NCI-H524 (cell line): ENCODE measurements at regions not wholly inside any gene's neighbourhood (a gene's known extent, or its start where the extent isn't known, plus 50 kb on each side); places are given as distances from the start of the nearest gene placed in this dataset.
A peak's percentile ranks its signal among the peaks of the same experiment; 100 is the strongest.
"Not testable (repeated sequence)": the region's sequence is repeated elsewhere in the genome, so short reads cannot be mapped to it uniquely, and the experiment has no call there.

Source experiments
- DNase-seq, 2 experiments: peaks; one replicate each; lab custom pipeline; 2025; lab: John Stamatoyannopoulos, UW

GRCh38 chrX:21219208-21219607, 155.0 kb upstream of the CNKSR2 start:
- not testable (repeated sequence) for DNase-seq

DNA sequence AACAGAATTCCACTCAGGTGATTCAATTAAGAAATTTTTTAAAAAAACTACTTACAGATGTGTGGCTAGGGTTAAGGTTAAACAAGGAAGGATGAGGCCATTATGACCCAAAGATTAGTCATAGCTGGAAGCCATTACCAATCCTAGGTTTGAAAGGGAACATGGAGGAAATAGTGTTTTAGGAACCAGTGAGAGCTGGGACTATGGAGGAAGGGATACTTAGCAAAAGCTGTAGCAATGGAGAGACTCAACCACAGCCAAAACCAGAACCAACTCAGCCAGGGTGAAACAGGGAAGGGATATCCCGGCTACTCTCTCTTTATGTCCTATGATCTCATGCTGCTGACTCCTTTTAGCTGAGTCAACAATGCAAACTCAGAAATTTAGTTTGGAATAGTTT, 148.6 kb upstream of the CNKSR2 start:
- DNase-seq: no peak

DNA sequence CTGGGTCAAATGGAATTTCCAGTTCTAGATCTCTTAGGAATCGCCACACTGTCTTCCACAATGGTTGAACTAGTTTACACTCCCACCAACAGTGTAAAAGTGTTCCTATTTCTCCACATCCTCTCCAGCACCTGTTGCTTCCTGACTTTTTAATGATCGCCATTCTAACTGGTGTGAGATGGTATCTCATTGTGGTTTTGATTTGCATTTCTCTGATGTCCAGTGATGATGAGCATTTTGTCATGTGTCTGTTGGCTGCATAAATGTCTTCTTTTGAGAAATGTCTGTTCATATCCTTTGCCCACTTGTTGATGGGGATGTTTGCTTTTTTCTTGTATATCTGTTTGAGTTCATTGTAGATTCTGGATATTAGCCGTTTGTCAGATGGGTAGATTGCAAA, 145.2 kb upstream of the CNKSR2 start:
- DNase-seq: not testable (repeated sequence)

GRCh38 chrX:21255032-21255618, 119.1 kb upstream of the CNKSR2 start:
- DNase-seq: peak in 1 of 2 experiments; percentile 18

DNA sequence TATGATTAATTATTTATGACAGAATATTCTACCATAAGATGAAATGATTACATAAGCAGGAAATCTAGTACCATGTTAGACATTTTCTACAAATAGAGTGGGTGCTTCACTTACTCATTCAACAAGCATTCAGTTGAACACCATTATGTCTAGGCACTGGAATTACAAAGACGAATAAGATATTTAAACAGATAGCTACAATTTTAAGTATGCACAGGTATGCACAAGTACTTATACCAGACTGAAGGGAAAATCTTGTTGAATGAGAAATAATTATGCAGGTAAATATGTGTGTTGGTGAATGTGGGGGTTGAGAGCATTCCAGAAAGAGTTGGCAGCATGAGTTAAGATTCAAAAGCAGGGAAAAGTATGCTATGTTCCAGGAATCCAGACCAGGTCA, 107.3 kb upstream of the CNKSR2 start:
- DNase-seq: no peak

DNA sequence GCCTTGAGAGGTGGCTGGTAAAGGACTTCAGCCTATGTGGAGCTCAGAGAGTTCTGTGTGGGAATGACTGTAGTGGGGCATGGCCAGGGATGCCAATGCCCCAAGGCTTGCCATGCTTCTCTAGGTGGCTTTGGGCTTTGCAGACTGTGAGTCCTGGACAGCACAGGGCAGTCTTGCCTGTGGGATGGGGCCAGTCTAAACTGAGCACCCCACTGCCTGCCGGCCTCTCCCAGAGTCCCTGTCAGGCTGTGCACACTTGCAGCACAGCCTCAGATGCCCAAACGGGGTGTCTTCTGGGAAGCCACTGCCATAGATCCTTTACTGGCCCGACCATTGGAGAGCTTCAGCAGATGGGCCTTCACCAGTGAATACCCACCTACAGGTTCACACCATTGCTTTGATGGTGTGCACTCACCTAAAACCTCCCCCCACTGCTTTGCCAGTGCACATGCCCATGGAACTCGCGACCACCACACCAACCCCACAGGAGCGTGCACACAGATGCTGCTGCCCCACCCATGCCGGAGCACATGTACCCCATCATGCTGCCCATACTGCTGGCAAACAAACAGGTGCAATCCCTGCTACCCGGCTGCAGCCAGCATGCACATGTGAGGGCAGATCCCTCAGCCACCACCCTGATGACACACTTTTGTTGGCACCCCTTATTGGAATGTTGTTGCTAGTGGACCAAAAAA, 97.3 kb upstream of the CNKSR2 start:
- no peak for DNase-seq

DNA sequence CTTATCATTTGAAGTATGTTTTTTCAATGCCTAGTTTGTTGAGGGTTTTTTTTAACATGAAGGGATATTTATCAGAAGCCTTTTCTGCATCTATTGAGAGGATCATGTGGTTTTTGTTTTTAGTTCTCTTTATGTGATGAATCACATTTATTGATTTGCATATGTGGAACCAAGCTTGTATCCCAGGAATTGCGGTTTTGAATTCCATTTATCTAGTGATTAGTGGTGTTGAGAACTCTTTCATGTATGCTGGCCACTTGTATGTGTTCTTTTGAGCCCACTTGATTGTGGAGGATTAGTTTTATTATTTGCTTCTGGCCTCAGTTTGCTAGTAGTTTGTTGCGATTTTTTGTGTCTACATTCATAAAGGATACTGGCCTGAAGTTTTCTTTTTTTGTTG, 85.0 kb upstream of the CNKSR2 start:
- DNase-seq: no peak

GRCh38 chrX:21295246-21295820, 78.9 kb upstream of the CNKSR2 start:
- DNase-seq: no peak

DNA sequence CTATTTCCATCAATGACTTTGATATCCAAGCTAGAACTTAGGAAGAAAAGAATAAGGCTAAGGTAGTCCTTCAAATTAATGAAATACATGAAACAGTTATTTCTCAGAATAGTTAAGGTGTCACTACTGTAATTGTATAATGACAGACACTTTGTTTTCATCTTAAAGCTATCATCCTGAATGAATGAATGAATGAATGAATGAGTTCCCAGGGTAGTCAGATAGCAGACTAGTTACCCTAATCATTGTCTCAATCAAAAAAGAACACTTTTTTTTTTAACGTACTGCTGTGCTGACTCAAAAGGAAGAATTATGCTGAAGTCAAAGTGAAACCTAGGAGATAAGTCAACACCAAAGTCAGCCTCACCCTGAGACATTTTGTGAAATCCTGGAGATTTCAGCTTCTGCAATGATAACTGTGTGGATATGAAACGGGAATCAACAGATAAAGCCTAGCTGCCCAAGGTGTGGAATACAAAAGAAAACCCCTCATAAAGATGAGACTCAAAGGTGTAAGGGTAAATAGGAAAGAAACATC, 68.3 kb upstream of the CNKSR2 start:
- no peak for DNase-seq

DNA sequence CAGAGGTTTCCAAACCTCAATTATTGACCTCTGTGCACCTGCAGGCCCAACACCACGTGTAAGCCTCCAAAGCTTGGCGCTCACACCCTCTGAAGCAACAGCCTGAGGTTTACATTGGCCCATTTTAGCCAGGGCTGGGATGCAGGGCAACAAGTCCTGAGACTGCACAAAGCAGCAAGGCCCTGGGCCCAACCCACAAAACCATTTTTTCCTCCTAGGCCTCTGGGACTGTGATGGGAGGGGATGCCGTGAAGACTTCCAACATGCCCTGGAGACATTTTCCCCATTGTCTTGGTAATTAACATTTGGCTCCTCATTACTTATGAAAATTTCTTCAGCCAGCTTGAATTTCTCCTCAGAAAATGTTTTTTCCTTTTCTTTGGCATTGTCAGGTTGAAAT, 54.9 kb upstream of the CNKSR2 start:
- DNase-seq: no peak
